NCI-H146 (cell line): ENCODE measurements at regions not wholly inside any gene's neighbourhood (a gene's known extent, or its start where the extent isn't known, plus 50 kb on each side); places are given as distances from the start of the nearest gene placed in this dataset.

Source experiments
- DNase-seq: peaks from one replicate; lab custom pipeline; 2025; lab: John Stamatoyannopoulos, UW

DNA sequence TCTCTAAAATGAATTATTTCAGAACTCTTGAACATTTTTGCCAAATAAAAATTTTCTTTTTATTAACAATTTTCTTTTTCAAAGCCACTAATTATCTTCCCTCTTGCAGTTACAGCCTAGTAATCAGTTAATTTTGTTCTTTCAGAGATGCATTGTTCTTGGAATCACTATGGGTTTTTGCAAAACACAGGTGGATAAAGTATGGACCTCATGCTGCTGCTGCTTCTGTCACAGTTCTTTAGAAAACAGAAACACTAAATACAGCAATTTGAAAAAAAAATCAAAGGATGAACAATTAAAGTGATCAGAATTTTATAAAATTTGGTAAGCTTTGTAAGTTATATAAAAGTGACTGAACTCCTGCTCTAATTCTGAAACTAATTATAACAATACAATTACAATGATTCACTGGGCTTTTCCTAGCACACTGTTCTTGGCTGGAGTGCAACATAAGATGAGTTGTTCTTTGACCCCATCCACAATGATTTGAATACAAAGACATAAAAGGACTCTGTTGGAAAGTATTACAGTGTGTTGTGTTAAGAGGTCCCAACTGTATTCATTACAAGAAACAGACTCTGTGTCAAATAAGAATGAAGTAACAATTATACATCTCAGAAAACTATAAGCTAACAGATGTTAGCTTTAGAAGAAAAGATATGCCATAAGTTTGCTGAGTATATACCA, 59.4 kb upstream of the GK2 start:
- DNase-seq, result peak; percentile 52

DNA sequence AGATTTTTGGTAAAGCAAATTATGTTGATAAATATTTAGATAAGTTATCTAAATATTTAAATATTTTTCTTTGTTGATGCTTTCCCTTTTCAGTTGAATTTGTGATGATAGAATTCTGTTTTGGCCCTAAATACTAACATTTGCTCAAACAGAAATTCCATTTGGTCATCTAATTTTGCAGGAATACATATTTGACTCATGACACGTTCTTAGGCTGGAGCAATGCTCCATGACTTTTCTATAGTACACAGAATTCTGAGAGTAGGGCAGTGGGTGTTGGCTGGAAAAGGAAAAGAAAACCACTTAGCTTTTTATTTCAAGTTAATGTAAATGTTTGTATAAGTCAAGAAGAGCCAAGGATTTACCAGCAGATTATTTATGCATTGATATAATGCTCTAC, 58.6 kb upstream of the GK2 start:
- no peak for DNase-seq
